HCT116 (cell line): ENCODE measurements at regions not wholly inside any gene's neighbourhood (a gene's known extent, or its start where the extent isn't known, plus 50 kb on each side); places are given as distances from the start of the nearest gene placed in this dataset.

ENCODE experiments used
- CBX3 ChIP-seq: IDR thresholded peaks from 2 replicates; pipeline ENCODE4 v1.6.1; 2012; ENCODE audit warnings: low read depth
- CTCF ChIP-seq, 3 experiments: fragments of 200-600 bp in 1 of 3; sonication (generic) in 1 of 3; IDR thresholded peaks in 2 of 3; conservative IDR thresholded peaks in 1 of 3; 2 replicates each; pipeline ENCODE4 v1.5.1; 2012 to 2017; ENCODE audit warnings: low read depth in 2 of 3, low read length in 2 of 3, antibody characterized with exemption in 1 of 3, borderline replicate concordance in 1 of 3, control low read depth in 1 of 3, mild to moderate bottlenecking in 1 of 3, mixed read lengths in 1 of 3, mixed run types in 1 of 3, moderate library complexity in 1 of 3; ENCODE audit not compliant: insufficient read depth in 1 of 3
- EZH2phosphoT487 ChIP-seq: fragments of 200-600 bp; IDR thresholded peaks from 2 replicates; pipeline ENCODE4 v1.6.1; 2018; ENCODE audit warnings: antibody characterized with exemption, borderline replicate concordance
- MAX ChIP-seq: IDR thresholded peaks from 2 replicates; pipeline ENCODE4 v1.6.1; 2012
- POLR2A ChIP-seq: IDR thresholded peaks from 2 replicates; pipeline ENCODE4 v1.7.0; 2011; ENCODE audit warnings: borderline replicate concordance; ENCODE audit not compliant: insufficient read depth, insufficient read length; ENCODE audit errors: extremely low read depth
- POLR2AphosphoS5 ChIP-seq: IDR thresholded peaks from 2 replicates; pipeline ENCODE4 v1.6.1; 2011; ENCODE audit warnings: mild to moderate bottlenecking, low read depth, low read length, moderate library complexity
- SIN3A ChIP-seq: IDR thresholded peaks from 2 replicates; pipeline ENCODE4 v1.6.1; 2012; ENCODE audit warnings: low read depth

- no peak for TF ChIP-seq CBX3
- no peak for TF ChIP-seq POLR2A
- no peak for TF ChIP-seq POLR2AphosphoS5
- TF ChIP-seq SIN3A: no peak
- no peak for TF ChIP-seq CTCF (IDR thresholded peaks at IDR 0.05 in 2 of 3, conservative IDR thresholded peaks at IDR 0.05 in 1 of 3; ENCODE audit: borderline replicate concordance in 1 of 3, insufficient read depth in 1 of 3, low read depth in 2 of 3, low read length in 2 of 3)
- no peak for TF ChIP-seq EZH2phosphoT487
- no peak for TF ChIP-seq MAX
These were observed 232.0 kb upstream of the KLF8 start for GRCh38 chrX:56000174-56000573.
